NT2/D1 (cell line): ENCODE measurements at regions not wholly inside any gene's neighbourhood (a gene's known extent, or its start where the extent isn't known, plus 50 kb on each side); places are given as distances from the start of the nearest gene placed in this dataset.

Experiments used
- SUZ12 ChIP-seq: IDR thresholded peaks from 2 replicates; pipeline ENCODE4 v1.6.1; 2011; ENCODE audit not compliant: insufficient read length, insufficient read depth; ENCODE audit errors: extremely low read depth
- YY1 ChIP-seq: IDR thresholded peaks from 2 replicates; pipeline ENCODE4 v1.6.1; 2011; ENCODE audit not compliant: insufficient read length, insufficient read depth
- ZNF274 ChIP-seq: IDR thresholded peaks from 2 replicates; pipeline ENCODE4 v1.6.1; 2011; ENCODE audit warnings: mild to moderate bottlenecking, low read depth, low read length

GRCh38 chr5:176728831-176729251, 81.5 kb upstream of the UNC5A start:
- TF ChIP-seq YY1 (no peak), SUZ12 (no peak), ZNF274 (no peak)
